Omental fat pad (tissue), 3 donors: ENCODE measurements at regions not wholly inside any gene's neighbourhood (a gene's known extent, or its start where the extent isn't known, plus 50 kb on each side); places are given as distances from the start of the nearest gene placed in this dataset.

Experiments used
- ATAC-seq: fragments of 150-250 bp; one replicate; pipeline ENCODE4 v1.9.1; 2016; ENCODE audit warnings: mild to moderate bottlenecking, moderate library complexity; ENCODE audit not compliant: low FRiP score
- DNase-seq: peaks from one replicate; pipeline ENCODE4 v3.0.0-alpha.2; 2019; ENCODE audit warnings: low spot score
- CTCF ChIP-seq, 3 donors: fragments of 450-650 bp; IDR thresholded peaks; one replicate each; pipeline ENCODE4 v1.5.1; 2016 to 2017; ENCODE audit warnings: antibody characterized with exemption in 3 of 3, mild to moderate bottlenecking in 3 of 3, moderate library complexity in 2 of 3

- TF ChIP-seq CTCF (IDR thresholded peaks at IDR 0.05): no peak
- ATAC-seq (no peak), DNase-seq (no peak)
Observed at GRCh38 chr5:26323794-26324193, 714.6 kb downstream of the CDH9 start.

GRCh38 chr5:26321278-26321677, 717.1 kb downstream of the CDH9 start:
- no peak for TF ChIP-seq CTCF (IDR thresholded peaks at IDR 0.05)
- ATAC-seq (no peak), DNase-seq (no peak)

GRCh38 chr5:26310415-26310814, 728.0 kb downstream of the CDH9 start:
- TF ChIP-seq CTCF (IDR thresholded peaks at IDR 0.05): no peak
- DNase-seq (no peak), ATAC-seq (no peak)

- ATAC-seq: no peak
- DNase-seq: no peak
- TF ChIP-seq CTCF (IDR thresholded peaks at IDR 0.05): no peak
Observed at GRCh38 chr5:26295541-26295940, 742.8 kb downstream of the CDH9 start.

- ATAC-seq (no peak), DNase-seq (no peak)
- TF ChIP-seq CTCF (IDR thresholded peaks at IDR 0.05): no peak
Observed at GRCh38 chr5:26282190-26282589, 756.2 kb downstream of the CDH9 start.

GRCh38 chr5:26278078-26278477, 760.3 kb downstream of the CDH9 start:
- ATAC-seq (no peak), DNase-seq (no peak)
- no peak for TF ChIP-seq CTCF (IDR thresholded peaks at IDR 0.05)

GRCh38 chr5:26259081-26259480, 779.3 kb downstream of the CDH9 start:
- ATAC-seq: no peak
- TF ChIP-seq CTCF (IDR thresholded peaks at IDR 0.05): no peak

More at GRCh38 chr5:26259081-26259480, 779.3 kb downstream of the CDH9 start:
- DNase-seq: no peak
